Trophoblast cell (in vitro differentiated cells and primary cell): ENCODE measurements at regions not wholly inside any gene's neighbourhood (a gene's known extent, or its start where the extent isn't known, plus 50 kb on each side); places are given as distances from the start of the nearest gene placed in this dataset.
A peak's percentile ranks its signal among the peaks of the same experiment; 100 is the strongest.

Experiments
- DNase-seq, 2 donors: peaks; one replicate each; pipeline ENCODE4 v3.0.0-alpha.2; 2016
- H2AFZ ChIP-seq: 2 replicates; pipeline ENCODE4 v1.6.1; 2013; ENCODE audit warnings: low read length, moderate library complexity, mild to moderate bottlenecking; ENCODE audit not compliant: insufficient read depth, poor library complexity
- H2AK5ac ChIP-seq: 2 replicates; pipeline ENCODE4 v1.6.1; 2013; ENCODE audit warnings: mild to moderate bottlenecking, low read length
- H2BK120ac ChIP-seq: 2 replicates; pipeline ENCODE4 v1.6.1; 2013; ENCODE audit warnings: low read length, mild to moderate bottlenecking, moderate library complexity; ENCODE audit not compliant: insufficient read depth, poor library complexity
- H2BK12ac ChIP-seq: 2 replicates; pipeline ENCODE4 v1.6.1; 2013; ENCODE audit warnings: mild to moderate bottlenecking, low read length, moderate library complexity
- H2BK5ac ChIP-seq: 2 replicates; pipeline ENCODE4 v1.6.1; 2013; ENCODE audit warnings: low read length, low read depth, moderate library complexity, mild to moderate bottlenecking; ENCODE audit not compliant: poor library complexity
- H3K14ac ChIP-seq: 2 replicates; pipeline ENCODE4 v1.6.1; 2013; ENCODE audit warnings: mild to moderate bottlenecking, low read length
- H3K18ac ChIP-seq: 2 replicates; pipeline ENCODE4 v1.6.1; 2013; ENCODE audit warnings: mild to moderate bottlenecking, low read length
- H3K23ac ChIP-seq: 2 replicates; pipeline ENCODE4 v1.6.1; 2013; ENCODE audit warnings: low read length
- H3K27ac ChIP-seq: 2 replicates; pipeline ENCODE4 v1.5.1; 2013; ENCODE audit warnings: low read depth, mild to moderate bottlenecking, inconsistent platforms, low read length, moderate library complexity
- H3K27me3 ChIP-seq: 2 replicates; pipeline ENCODE4 v1.6.1; 2013; ENCODE audit warnings: inconsistent platforms, mild to moderate bottlenecking, low read length, moderate library complexity; ENCODE audit not compliant: insufficient read depth
- H3K36me3 ChIP-seq, 2 experiments: 1 replicate in 1 of 2; 2 replicates in 1 of 2; pipeline ENCODE4 v1.6.1; 2013; ENCODE audit warnings: low read length in 2 of 2, mild to moderate bottlenecking in 2 of 2, moderate library complexity in 1 of 2; ENCODE audit not compliant: insufficient read depth in 2 of 2, control insufficient read depth in 1 of 2
- H3K4ac ChIP-seq: 2 replicates; pipeline ENCODE4 v1.6.1; 2013; ENCODE audit warnings: low read depth, mild to moderate bottlenecking, low read length, moderate library complexity
- H3K4me1 ChIP-seq, 2 experiments: 1 replicate in 1 of 2; 2 replicates in 1 of 2; pipeline ENCODE4 v1.6.1; 2013; ENCODE audit warnings: low read length in 2 of 2, mild to moderate bottlenecking in 2 of 2, moderate library complexity in 1 of 2; ENCODE audit not compliant: insufficient read depth in 2 of 2, control insufficient read depth in 1 of 2
- H3K4me2 ChIP-seq: 2 replicates; pipeline ENCODE4 v1.6.1; 2013; ENCODE audit warnings: inconsistent platforms, mild to moderate bottlenecking, low read length, moderate library complexity
- H3K4me3 ChIP-seq: 2 replicates; pipeline ENCODE4 v1.5.1; 2013; ENCODE audit warnings: mild to moderate bottlenecking, low read depth, low read length, inconsistent platforms
- H3K79me1 ChIP-seq: one replicate; pipeline ENCODE4 v1.6.1; 2013; ENCODE audit warnings: low read length
- H3K79me2 ChIP-seq: 2 replicates; pipeline ENCODE4 v1.6.1; 2013; ENCODE audit warnings: low read length, mild to moderate bottlenecking; ENCODE audit not compliant: control insufficient read depth, insufficient read depth, poor library complexity
- H3K9ac ChIP-seq: 2 replicates; pipeline ENCODE4 v1.6.1; 2013; ENCODE audit warnings: mild to moderate bottlenecking, low read length
- H3K9me3 ChIP-seq: 2 replicates; pipeline ENCODE4 v1.6.1; 2013; ENCODE audit warnings: low read depth, mild to moderate bottlenecking, control low read depth, inconsistent platforms, low read length; ENCODE audit not compliant: insufficient read depth
- H4K12ac ChIP-seq: 2 replicates; pipeline ENCODE4 v1.6.1; 2013; ENCODE audit warnings: low read depth, mild to moderate bottlenecking, low read length, moderate library complexity
- H4K8ac ChIP-seq: 2 replicates; pipeline ENCODE4 v1.6.1; 2013; ENCODE audit warnings: low read depth, mild to moderate bottlenecking, low read length, moderate library complexity
- H4K91ac ChIP-seq: one replicate; pipeline ENCODE4 v1.6.1; 2013; ENCODE audit warnings: low read depth, mild to moderate bottlenecking, low read length, moderate library complexity
- WGBS: extraction: QIAGEN DNeasy Blood & Tissue Kit; methylation state at CpG from one replicate; pipeline ENCODE4 v1.1.7; 2013; ENCODE audit warnings: missing lambda C conversion rate; ENCODE audit not compliant: insufficient read length, insufficient coverage; ENCODE audit errors: extremely low coverage; 5-methylcytosine and 5-hydroxymethylcytosine counted together

- Histone ChIP-seq H4K91ac (no peak overlapping the region), H3K79me2 (no peaks in the 10 kb centered on the region), H3K4me2 (no peak overlapping the region), H2BK5ac (no peak overlapping the region), H3K36me3 (no peaks in the 10 kb centered on the region), H3K9me3 (peaks cover 7% of the 10 kb centered on the region), H2BK12ac (no peak overlapping the region), H3K27ac (no peak overlapping the region), H2BK120ac (no peak overlapping the region), H3K23ac (no peak overlapping the region), H3K9ac (no peak overlapping the region), H3K14ac (no peak overlapping the region), H4K8ac (no peak overlapping the region), H3K27me3 (no peaks in the 10 kb centered on the region), H3K4me1 (no peaks in the 10 kb centered on the region), H3K4me3 (no peak overlapping the region), H3K18ac (no peak overlapping the region), H2AFZ (no peak overlapping the region), H2AK5ac (no peak overlapping the region), H4K12ac (no peak overlapping the region), H3K79me1 (no peaks in the 10 kb centered on the region), H3K4ac (no peak overlapping the region)
- no peak for DNase-seq
- no CpG with 5 or more reads among the region's 3 CpGs for WGBS
Observed at GRCh38 chr6:156617941-156618340, 159.2 kb upstream of the ARID1B start.

- H3K4ac ChIP-seq: no peak overlapping the region
- H3K14ac ChIP-seq: no peak overlapping the region
- H3K4me3 ChIP-seq: no peak overlapping the region
- no peak overlapping the region for H3K27ac ChIP-seq
- no peaks in the 10 kb centered on the region for H3K4me1 ChIP-seq
- no peak overlapping the region for H2AFZ ChIP-seq
- no peak overlapping the region for H2AK5ac ChIP-seq
- H3K18ac ChIP-seq: no peak overlapping the region
- WGBS: no CpG with 5 or more reads among the region's 10 CpGs
- H3K79me1 ChIP-seq: no peaks in the 10 kb centered on the region
- no peak overlapping the region for H2BK5ac ChIP-seq
- H2BK12ac ChIP-seq: no peak overlapping the region
- DNase-seq: peak; percentile 93 to 96
- peaks cover 7% of the 10 kb centered on the region for H3K9me3 ChIP-seq
- H4K91ac ChIP-seq: no peak overlapping the region
- H4K12ac ChIP-seq: no peak overlapping the region
- H3K4me2 ChIP-seq: no peak overlapping the region
- no peak overlapping the region for H3K23ac ChIP-seq
- H4K8ac ChIP-seq: no peak overlapping the region
- H3K79me2 ChIP-seq: no peaks in the 10 kb centered on the region
- H3K27me3 ChIP-seq: no peaks in the 10 kb centered on the region
- H3K36me3 ChIP-seq: no peaks in the 10 kb centered on the region
- H3K9ac ChIP-seq: no peak overlapping the region
- no peak overlapping the region for H2BK120ac ChIP-seq
Observed at GRCh38 chr6:156617376-156617775, 159.8 kb upstream of the ARID1B start.

GRCh38 chr6:156616495-156616894, 160.7 kb upstream of the ARID1B start:
- Histone ChIP-seq H3K4ac (no peak overlapping the region), H3K18ac (no peak overlapping the region), H2BK12ac (no peak overlapping the region), H4K8ac (no peak overlapping the region), H3K14ac (no peak overlapping the region), H3K9me3 (peaks cover 7% of the 10 kb centered on the region), H4K91ac (no peak overlapping the region), H3K27ac (no peak overlapping the region), H2AFZ (no peak overlapping the region), H3K23ac (no peak overlapping the region), H3K27me3 (no peaks in the 10 kb centered on the region), H4K12ac (no peak overlapping the region), H2BK5ac (no peak overlapping the region), H2AK5ac (no peak overlapping the region), H3K4me2 (no peak overlapping the region), H2BK120ac (no peak overlapping the region), H3K79me1 (no peaks in the 10 kb centered on the region), H3K9ac (no peak overlapping the region), H3K4me3 (no peak overlapping the region), H3K79me2 (no peaks in the 10 kb centered on the region), H3K36me3 (no peaks in the 10 kb centered on the region), H3K4me1 (no peaks in the 10 kb centered on the region)
- no peak for DNase-seq
- WGBS: no CpG with 5 or more reads among the region's 1 CpG

- Histone ChIP-seq H3K27me3 (no peaks in the 10 kb centered on the region), H2AFZ (no peak overlapping the region), H4K91ac (no peak overlapping the region), H3K79me2 (no peaks in the 10 kb centered on the region), H3K4me2 (no peak overlapping the region), H3K27ac (no peak overlapping the region), H4K8ac (no peak overlapping the region), H3K36me3 (no peaks in the 10 kb centered on the region), H2AK5ac (no peak overlapping the region), H2BK12ac (no peak overlapping the region), H3K9ac (no peak overlapping the region), H3K4me1 (no peaks in the 10 kb centered on the region), H3K23ac (no peak overlapping the region), H2BK5ac (no peak overlapping the region), H3K18ac (no peak overlapping the region), H4K12ac (no peak overlapping the region), H3K4me3 (no peak overlapping the region), H2BK120ac (no peak overlapping the region), H3K14ac (no peak overlapping the region), H3K4ac (no peak overlapping the region), H3K9me3 (peaks cover 7% of the 10 kb centered on the region), H3K79me1 (no peaks in the 10 kb centered on the region)
- no peak for DNase-seq
- WGBS: no CpG with 5 or more reads among the region's 1 CpG
Observed at GRCh38 chr6:156613996-156614395, 163.2 kb upstream of the ARID1B start.
